Gastrocnemius medialis (tissue), 4 donors: ENCODE measurements at regions not wholly inside any gene's neighbourhood (a gene's known extent, or its start where the extent isn't known, plus 50 kb on each side); places are given as distances from the start of the nearest gene placed in this dataset.
A peak's percentile ranks its signal among the peaks of the same experiment; 100 is the strongest.

Experiments used
- ATAC-seq, 2 donors: fragments of 150-250 bp; one replicate each; pipeline ENCODE4 v1.9.1; 2016
- DNase-seq, 2 donors: peaks; one replicate each; pipeline ENCODE4 v3.0.0-alpha.2; 2019
- H3K27ac ChIP-seq, 4 donors: fragments of 200-600 bp; sonication (generic); 1 replicate in 1 of 4; 2 replicates in 3 of 4; pipeline ENCODE4 v1.5.1; 2016 to 2018; ENCODE audit warnings: mild to moderate bottlenecking in 2 of 4, moderate library complexity in 1 of 4
- H3K27me3 ChIP-seq, 3 donors: fragments of 200-600 bp; sonication (generic) in 2 of 3; 1 replicate in 1 of 3; 2 replicates in 2 of 3; pipeline versions ENCODE4 v1.5.1 to v1.6.0; 2016 to 2019; ENCODE audit warnings: mild to moderate bottlenecking in 1 of 3, moderate library complexity in 1 of 3
- H3K36me3 ChIP-seq, 2 donors: fragments of 200-600 bp; sonication (generic) in 1 of 2; one replicate each; pipeline ENCODE4 v1.5.1; 2017 to 2018
- H3K4me1 ChIP-seq, 2 donors: fragments of 200-600 bp; sonication (generic) in 1 of 2; one replicate each; pipeline ENCODE4 v1.5.1; 2016 to 2017; ENCODE audit warnings: mild to moderate bottlenecking in 2 of 2
- H3K4me3 ChIP-seq, 4 donors: fragments of 200-600 bp; sonication (generic) in 3 of 4; 1 replicate in 1 of 4; 2 replicates in 3 of 4; pipeline ENCODE4 v1.5.1; 2016 to 2019; ENCODE audit warnings: mild to moderate bottlenecking in 2 of 4
- H3K9me3 ChIP-seq, 3 donors: fragments of 200-600 bp; sonication (generic) in 2 of 3; 1 replicate in 1 of 3; 2 replicates in 2 of 3; pipeline ENCODE4 v1.5.1; 2016 to 2019
- CTCF ChIP-seq, 5 experiments: fragments of 450-650 bp in 3 of 5; fragments of 200-600 bp in 2 of 5; sonication (generic) in 2 of 5; IDR thresholded peaks in 4 of 5; conservative IDR thresholded peaks in 1 of 5; 1 replicate in 4 of 5; 2 replicates in 1 of 5; pipeline ENCODE4 v1.5.1; 2016 to 2019; ENCODE audit warnings: antibody characterized with exemption in 5 of 5, mild to moderate bottlenecking in 3 of 5, moderate library complexity in 3 of 5
- POLR2A ChIP-seq, 2 donors: fragments of 450-650 bp; IDR thresholded peaks; one replicate each; pipeline ENCODE4 v1.6.1; 2017; ENCODE audit warnings: antibody characterized with exemption in 2 of 2, mild to moderate bottlenecking in 2 of 2, moderate library complexity in 2 of 2
- in situ Hi-C, 4 donors: fragments of 200-750 bp; cut with MboI; loops; one replicate each; pipeline versions ENCODE4 v1.15.0 to v1.8.0; 2017; ENCODE audit warnings: low sequenced_read_pairs in 4 of 4
- intact Hi-C: fragments of 100-400 bp; cut with DNase I; formaldehyde crosslinking; loops from one replicate; pipeline ENCODE4 v1.15.1; 2023; ENCODE audit warnings: low total_unique reads

- intact Hi-C loops: no loop called here
- ATAC-seq: peak; percentile 95 to 99
Measured at GRCh38 chr6:134853111-134854055, 96.5 kb downstream of the ALDH8A1 start.

GRCh38 chr6:134851548-134851947 is 98.4 kb downstream of the ALDH8A1 start:
- intact Hi-C loops (no loop called here), in situ Hi-C loops (no loop called here)
- Histone ChIP-seq H3K9me3 (no peaks in the 10 kb centered on the region), H3K4me1 (peaks cover 5 to 14% of the 10 kb centered on the region in 2 donors), H3K4me3 (no peak overlapping the region), H3K27ac (no peak overlapping the region), H3K36me3 (no peaks in the 10 kb centered on the region), H3K27me3 (no peaks in the 10 kb centered on the region)
- TF ChIP-seq CTCF (IDR thresholded peaks at IDR 0.05 in 4 of 5, conservative IDR thresholded peaks at IDR 0.05 in 1 of 5) (no peak), POLR2A (IDR thresholded peaks at IDR 0.05) (no peak)
- DNase-seq (no peak), ATAC-seq (no peak)

More at GRCh38 chr6:134853111-134854055, 96.5 kb downstream of the ALDH8A1 start:
- Histone ChIP-seq H3K9me3 (no peaks in the 10 kb centered on the region), H3K4me3 (no peak overlapping the region), H3K4me1 (peaks cover 5 to 14% of the 10 kb centered on the region in 2 donors), H3K27ac (peak overlapping the region; percentile 66 to 75 (median 69)), H3K27me3 (no peaks in the 10 kb centered on the region), H3K36me3 (no peaks in the 10 kb centered on the region)
- TF ChIP-seq CTCF (IDR thresholded peaks at IDR 0.05 in 4 of 5, conservative IDR thresholded peaks at IDR 0.05 in 1 of 5) (no peak), POLR2A (IDR thresholded peaks at IDR 0.05) (no peak)
- in situ Hi-C loops: no loop called here
- DNase-seq: peak; percentile 46 to 60

- no peak overlapping the region for H3K27ac ChIP-seq
- no peaks in the 10 kb centered on the region for H3K27me3 ChIP-seq
- in situ Hi-C loops: no loop called here
- DNase-seq (no peak), ATAC-seq (no peak)
- TF ChIP-seq CTCF (IDR thresholded peaks at IDR 0.05 in 4 of 5, conservative IDR thresholded peaks at IDR 0.05 in 1 of 5) (no peak), POLR2A (IDR thresholded peaks at IDR 0.05) (no peak)
- no peaks in the 10 kb centered on the region for H3K9me3 ChIP-seq
- no peak overlapping the region for H3K4me3 ChIP-seq
- no peaks in the 10 kb centered on the region for H3K36me3 ChIP-seq
- H3K4me1 ChIP-seq: peaks cover 5 to 14% of the 10 kb centered on the region in 2 donors
- intact Hi-C loops: no loop called here
Measured at GRCh38 chr6:134850721-134851305, 99.1 kb downstream of the ALDH8A1 start.

GRCh38 chr6:134849920-134850447 is 99.9 kb downstream of the ALDH8A1 start:
- Histone ChIP-seq H3K4me1 (peaks cover 5 to 14% of the 10 kb centered on the region in 2 donors), H3K27ac (no peak overlapping the region), H3K9me3 (no peaks in the 10 kb centered on the region), H3K4me3 (no peak overlapping the region), H3K36me3 (no peaks in the 10 kb centered on the region), H3K27me3 (no peaks in the 10 kb centered on the region)
- DNase-seq: no peak
- no peak for ATAC-seq
- no peak for TF ChIP-seq CTCF (IDR thresholded peaks at IDR 0.05 in 4 of 5, conservative IDR thresholded peaks at IDR 0.05 in 1 of 5)
- no peak for TF ChIP-seq POLR2A (IDR thresholded peaks at IDR 0.05)
- in situ Hi-C loops (no loop called here), intact Hi-C loops (no loop called here)
